Keratinocyte (primary cell): ENCODE measurements at regions not wholly inside any gene's neighbourhood (a gene's known extent, or its start where the extent isn't known, plus 50 kb on each side); places are given as distances from the start of the nearest gene placed in this dataset.

ENCODE experiments used
- CTCF ChIP-seq, 3 experiments: IDR thresholded peaks in 1 of 3; conservative IDR thresholded peaks in 1 of 3; optimal IDR thresholded peaks in 1 of 3; 2 replicates in 2 of 3; 3 replicates in 1 of 3; pipeline versions ENCODE3 to v1.5.1; 2011; ENCODE audit warnings: low read length in 3 of 3, mild to moderate bottlenecking in 3 of 3, moderate library complexity in 2 of 3, control low read depth in 1 of 3, inconsistent platforms in 1 of 3; ENCODE audit not compliant: insufficient read depth in 2 of 3; ENCODE audit errors: extremely low read depth in 1 of 3
- EZH2 ChIP-seq: IDR thresholded peaks from one replicate; pipeline ENCODE4 v1.6.1; 2012; ENCODE audit warnings: inconsistent platforms, mild to moderate bottlenecking, low read length, moderate library complexity

GRCh38 chr3:117788506-117788905 is 1078.9 kb downstream of the TUSC7 start:
- no peak for TF ChIP-seq CTCF (optimal IDR thresholded peaks at IDR 0.05 in 1 of 3, IDR thresholded peaks at IDR 0.05 in 1 of 3, conservative IDR thresholded peaks at IDR 0.05 in 1 of 3; ENCODE audit: extremely low read depth in 1 of 3, insufficient read depth in 2 of 3, low read length in 3 of 3)
- no peak for TF ChIP-seq EZH2
